OCI-LY3 (cell line): ENCODE measurements at regions not wholly inside any gene's neighbourhood (a gene's known extent, or its start where the extent isn't known, plus 50 kb on each side); places are given as distances from the start of the nearest gene placed in this dataset.

Experiments
- H2AFZ ChIP-seq: fragments of 200-600, 300-600 bp; shearing (Covaris generic); 2 replicates; pipeline ENCODE4 v1.6.0; 2014; ENCODE audit warnings: antibody characterized with exemption, low read depth, low read length
- H3K27ac ChIP-seq: fragments of 200-600, 300-600 bp; sonication (generic); 2 replicates; pipeline ENCODE4 v1.5.1; 2014; ENCODE audit warnings: mild to moderate bottlenecking, low read length, moderate library complexity, mixed read lengths
- H3K27me3 ChIP-seq: fragments of 200-600, 300-600 bp; sonication (generic); 2 replicates; pipeline ENCODE4 v1.6.1; 2014; ENCODE audit warnings: low read depth, low read length, mixed read lengths
- H3K36me3 ChIP-seq: fragments of 200-600, 300-600 bp; sonication (generic); replicated peaks from 2 replicates; pipeline ENCODE3; 2014; ENCODE audit warnings: low read depth, low read length, mixed read lengths
- H3K4me1 ChIP-seq: fragments of 300-600, 200-600 bp; sonication (generic); 2 replicates; pipeline ENCODE4 v1.6.1; 2014; ENCODE audit warnings: low read length, mixed read lengths
- H3K4me2 ChIP-seq: fragments of 200-600, 300-600 bp; sonication (generic); 2 replicates; pipeline ENCODE4 v1.6.1; 2014; ENCODE audit warnings: low read length, mixed read lengths
- H3K4me3 ChIP-seq: fragments of 300-600, 200-600 bp; sonication (generic); 2 replicates; pipeline ENCODE4 v1.5.1; 2014; ENCODE audit warnings: antibody characterized with exemption, mild to moderate bottlenecking, low read length, moderate library complexity
- H3K79me2 ChIP-seq: fragments of 300-600, 200-600 bp; shearing (Covaris generic); 2 replicates; pipeline ENCODE4 v1.6.1; 2014; ENCODE audit warnings: mild to moderate bottlenecking, low read length, mixed read lengths
- H3K9ac ChIP-seq: fragments of 300-600, 200-600 bp; shearing (Covaris generic); 2 replicates; pipeline ENCODE4 v1.6.0; 2014; ENCODE audit warnings: mild to moderate bottlenecking, low read length, moderate library complexity
- H3K9me3 ChIP-seq: fragments of 200-600, 300-600 bp; shearing (Covaris generic); 2 replicates; pipeline ENCODE4 v1.6.1; 2014; ENCODE audit warnings: low read length, mixed read lengths; ENCODE audit not compliant: insufficient read depth
- H4K20me1 ChIP-seq: fragments of 200-600, 300-600 bp; sonication (generic); 2 replicates; pipeline ENCODE4 v1.6.1; 2016; ENCODE audit warnings: low read length, mixed read lengths; ENCODE audit not compliant: insufficient read depth
- EZH2phosphoT487 ChIP-seq: fragments of 200-600 bp; shearing (Covaris generic); IDR thresholded peaks from 2 replicates; pipeline ENCODE4 v1.6.1; 2018; ENCODE audit warnings: antibody characterized with exemption, mixed run types, low read depth
- TF ChIP-seq, protein P1 (sequence below): fragments of 200-600, 300-600 bp; sonication (generic); IDR thresholded peaks from 2 replicates; pipeline ENCODE4 v1.5.1; 2014; ENCODE audit warnings: antibody characterized with exemption, low read length, low read depth

- H3K4me3 ChIP-seq, result no peak overlapping the region
- H3K9me3 ChIP-seq, result no peaks in the 10 kb centered on the region
- no peak overlapping the region for H3K4me2 ChIP-seq
- H3K79me2 ChIP-seq, result no peaks in the 10 kb centered on the region
- H3K4me1 ChIP-seq, result no peaks in the 10 kb centered on the region
- H3K27me3 ChIP-seq, result no peaks in the 10 kb centered on the region
- no peak overlapping the region for H3K27ac ChIP-seq
- H3K36me3 ChIP-seq, result no peaks in the 10 kb centered on the region
- no peaks in the 10 kb centered on the region for H4K20me1 ChIP-seq
- TF ChIP-seq, protein P1, sequence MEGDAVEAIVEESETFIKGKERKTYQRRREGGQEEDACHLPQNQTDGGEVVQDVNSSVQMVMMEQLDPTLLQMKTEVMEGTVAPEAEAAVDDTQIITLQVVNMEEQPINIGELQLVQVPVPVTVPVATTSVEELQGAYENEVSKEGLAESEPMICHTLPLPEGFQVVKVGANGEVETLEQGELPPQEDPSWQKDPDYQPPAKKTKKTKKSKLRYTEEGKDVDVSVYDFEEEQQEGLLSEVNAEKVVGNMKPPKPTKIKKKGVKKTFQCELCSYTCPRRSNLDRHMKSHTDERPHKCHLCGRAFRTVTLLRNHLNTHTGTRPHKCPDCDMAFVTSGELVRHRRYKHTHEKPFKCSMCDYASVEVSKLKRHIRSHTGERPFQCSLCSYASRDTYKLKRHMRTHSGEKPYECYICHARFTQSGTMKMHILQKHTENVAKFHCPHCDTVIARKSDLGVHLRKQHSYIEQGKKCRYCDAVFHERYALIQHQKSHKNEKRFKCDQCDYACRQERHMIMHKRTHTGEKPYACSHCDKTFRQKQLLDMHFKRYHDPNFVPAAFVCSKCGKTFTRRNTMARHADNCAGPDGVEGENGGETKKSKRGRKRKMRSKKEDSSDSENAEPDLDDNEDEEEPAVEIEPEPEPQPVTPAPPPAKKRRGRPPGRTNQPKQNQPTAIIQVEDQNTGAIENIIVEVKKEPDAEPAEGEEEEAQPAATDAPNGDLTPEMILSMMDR, result no peak
- no peak for TF ChIP-seq EZH2phosphoT487
- no peak overlapping the region for H3K9ac ChIP-seq
- H2AFZ ChIP-seq, result no peak overlapping the region
These were observed 282.9 kb downstream of the DCAF12L2 start for GRCh38 chrX:125883169-125883568.

DNA sequence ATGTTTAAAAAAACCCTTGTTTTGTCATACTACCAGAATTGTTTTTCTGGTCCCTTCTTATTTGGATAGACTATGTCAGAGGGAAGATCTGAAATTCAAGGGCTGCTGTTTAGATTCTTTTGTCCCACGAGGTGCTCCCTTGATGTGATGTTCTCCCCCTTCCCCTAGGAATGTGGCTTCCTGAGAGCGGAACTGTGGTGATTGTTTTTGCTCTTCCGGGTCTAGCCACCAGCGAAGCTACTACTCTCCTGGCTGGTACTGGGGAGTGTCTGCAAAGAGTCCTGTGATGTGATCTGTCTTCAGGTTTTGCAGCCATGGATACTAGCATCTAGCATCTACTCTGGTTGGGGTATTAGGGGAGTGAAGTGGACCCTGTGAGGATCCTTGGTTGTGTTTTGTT lies 271.1 kb downstream of the DCAF12L2 start:
- Histone ChIP-seq H4K20me1 (no peaks in the 10 kb centered on the region), H3K4me1 (peaks cover 13% of the 10 kb centered on the region), H3K4me3 (no peak overlapping the region), H3K79me2 (no peaks in the 10 kb centered on the region), H3K27me3 (no peaks in the 10 kb centered on the region), H2AFZ (no peak overlapping the region), H3K36me3 (no peaks in the 10 kb centered on the region), H3K9me3 (no peaks in the 10 kb centered on the region), H3K27ac (no peak overlapping the region), H3K9ac (no peak overlapping the region), H3K4me2 (no peak overlapping the region)
- no peak for TF ChIP-seq EZH2phosphoT487
- TF ChIP-seq, protein P1, result no peak

- Histone ChIP-seq H2AFZ (no peak overlapping the region), H3K27me3 (no peaks in the 10 kb centered on the region), H3K9ac (no peak overlapping the region), H3K4me2 (no peak overlapping the region), H3K9me3 (no peaks in the 10 kb centered on the region), H3K36me3 (no peaks in the 10 kb centered on the region), H3K27ac (no peak overlapping the region), H3K4me3 (no peak overlapping the region), H3K79me2 (no peaks in the 10 kb centered on the region), H4K20me1 (no peaks in the 10 kb centered on the region), H3K4me1 (peaks cover 13% of the 10 kb centered on the region)
- TF ChIP-seq, protein P1, result no peak
- no peak for TF ChIP-seq EZH2phosphoT487
These were observed 270.6 kb downstream of the DCAF12L2 start for GRCh38 chrX:125895518-125895917.

DNA sequence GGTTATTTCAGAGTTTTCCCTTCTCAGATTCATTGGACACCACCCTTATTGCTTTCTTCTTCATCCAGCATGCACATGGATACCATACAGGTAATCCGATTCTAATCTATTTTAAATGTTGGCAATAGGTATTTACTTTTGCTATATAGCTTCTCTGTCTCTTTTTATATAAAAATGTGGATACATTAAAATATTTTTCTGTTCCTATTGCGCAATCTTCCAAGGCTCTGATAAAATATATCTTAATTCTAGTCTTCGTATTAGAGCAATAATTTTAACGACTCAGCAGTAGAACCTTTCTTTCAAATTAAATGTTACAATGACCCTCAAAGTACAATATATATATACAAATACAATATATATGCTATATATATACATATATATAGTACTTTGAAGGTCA lies 239.8 kb downstream of the DCAF12L2 start:
- Histone ChIP-seq H3K27ac (no peak overlapping the region), H3K4me3 (no peak overlapping the region), H3K4me1 (no peaks in the 10 kb centered on the region), H3K27me3 (no peaks in the 10 kb centered on the region), H3K4me2 (no peak overlapping the region), H3K79me2 (no peaks in the 10 kb centered on the region), H4K20me1 (no peaks in the 10 kb centered on the region), H2AFZ (no peak overlapping the region), H3K36me3 (no peaks in the 10 kb centered on the region), H3K9me3 (no peaks in the 10 kb centered on the region), H3K9ac (no peak overlapping the region)
- TF ChIP-seq EZH2phosphoT487, result no peak
- TF ChIP-seq, protein P1, result no peak
